HepG2 (cell line): ENCODE measurements at regions not wholly inside any gene's neighbourhood (a gene's known extent, or its start where the extent isn't known, plus 50 kb on each side); places are given as distances from the start of the nearest gene placed in this dataset.

Experiments
- ATAC-seq: fragments of 200-7000 bp; cut with Tn5 transposase; 3 replicates; pipeline ENCODE4 v1.9.1; 2020; ENCODE audit warnings: mild to moderate bottlenecking, moderate library complexity
- BruUV-seq: library from RNA; stranded (reverse); fragments of 400-500 nt; replicated peaks from 2 replicates; lab custom pipeline; 2021; lab: Mats Ljungman, UMichigan
- CTCF ChIA-PET: fragments of 300-600 bp; formaldehyde crosslinking; extraction: SDS; loops from one replicate; lab custom pipeline; 2021; ENCODE audit warnings: low total read pairs, inconsistent platforms, low intra/inter-chr PET ratio; lab: Yijun Ruan, JAX
- POLR2A ChIA-PET: fragments of 350-600 bp; sonication (Branson Sonifier 250); formaldehyde crosslinking; loops from one replicate; lab custom pipeline; 2020; ENCODE audit warnings: antibody characterized with exemption, inconsistent platforms; lab: Yijun Ruan, JAX
- DNase-seq: peaks from one replicate; pipeline ENCODE4 v3.0.0-alpha.2; 2015; ENCODE audit warnings: low spot score
- FAIRE-seq: peaks from 3 replicates; lab custom pipeline; 2011; peaks lifted over from hg19 to GRCh38; lab: Jason Lieb, UNC
- H2AFZ ChIP-seq: one replicate; pipeline ENCODE4 v1.6.1; 2011; ENCODE audit warnings: low read length, inconsistent platforms
- H3K27ac ChIP-seq: fragments of 300-600 bp; 3 replicates; pipeline ENCODE4 v1.8.0; 2011; ENCODE audit warnings: mixed run types, mild to moderate bottlenecking, mixed read lengths, low read length, inconsistent platforms; ENCODE audit not compliant: insufficient read depth; ENCODE audit errors: extremely low read length
- H3K27me3 ChIP-seq, 2 experiments: fragments of 200-600 bp in 1 of 2; 2 replicates in 1 of 2; 3 replicates in 1 of 2; pipeline versions ENCODE4 v1.6.0 to v1.8.0; 2011; ENCODE audit warnings: low read length in 2 of 2, mild to moderate bottlenecking in 2 of 2, moderate library complexity in 2 of 2, inconsistent platforms in 1 of 2; ENCODE audit not compliant: insufficient read depth in 2 of 2, control insufficient read depth in 1 of 2
- H3K36me3 ChIP-seq, 2 experiments: fragments of 200-600 bp in 1 of 2; replicated peaks in 1 of 2; 2 replicates in 1 of 2; 3 replicates in 1 of 2; pipeline versions ENCODE4 v1.5.1 to v1.8.0; 2011; ENCODE audit warnings: low read length in 2 of 2, inconsistent platforms in 1 of 2; ENCODE audit not compliant: insufficient read depth in 2 of 2, control insufficient read depth in 1 of 2
- H3K4me1 ChIP-seq: 2 replicates; pipeline ENCODE4 v1.5.1; 2012; ENCODE audit warnings: low read length, inconsistent platforms; ENCODE audit not compliant: insufficient read depth
- H3K4me2 ChIP-seq: 2 replicates; pipeline ENCODE4 v1.6.0; 2011; ENCODE audit warnings: low read depth, low read length, inconsistent platforms
- H3K4me3 ChIP-seq, 3 experiments: fragments of 200-600 bp in 1 of 3; sonication (generic), shearing (Covaris generic) in 1 of 3; replicated peaks in 1 of 3; 2 replicates each; pipeline ENCODE4 v1.5.1; 2011 to 2016; ENCODE audit warnings: low read length in 3 of 3, inconsistent platforms in 2 of 3, low read depth in 2 of 3, mild to moderate bottlenecking in 2 of 3, control low read depth in 1 of 3, mixed read lengths in 1 of 3; ENCODE audit not compliant: insufficient read depth in 1 of 3
- H3K79me2 ChIP-seq: one replicate; pipeline ENCODE4 v1.6.1; 2011; ENCODE audit warnings: low read length, inconsistent platforms; ENCODE audit not compliant: insufficient read depth
- H3K9ac ChIP-seq: 2 replicates; pipeline ENCODE4 v1.6.0; 2011; ENCODE audit warnings: mild to moderate bottlenecking, low read depth, low read length, inconsistent platforms; ENCODE audit not compliant: insufficient read depth
- H3K9me3 ChIP-seq: 2 replicates; pipeline ENCODE4 v1.5.1; 2012; ENCODE audit warnings: mild to moderate bottlenecking, low read length
- H4K20me1 ChIP-seq: 2 replicates; pipeline ENCODE4 v1.6.0; 2011; ENCODE audit warnings: inconsistent platforms, mild to moderate bottlenecking, low read length, moderate library complexity; ENCODE audit not compliant: insufficient read depth
- CTCF ChIP-seq: sonication (generic); formaldehyde crosslinking; IDR thresholded peaks from 2 replicates; pipeline ENCODE4 v1.5.0; 2020; ENCODE audit warnings: mild to moderate bottlenecking, missing genetic modification reagents, moderate library complexity
- FOXA3 ChIP-seq: IDR thresholded peaks from 2 replicates; pipeline ENCODE4 v1.6.1; 2016; ENCODE audit warnings: missing genetic modification reagents, missing compliant biosample characterization
- FUBP1 ChIP-seq: sonication (generic); formaldehyde crosslinking; IDR thresholded peaks from 2 replicates; pipeline ENCODE4 v1.5.1; 2020; ENCODE audit warnings: missing genetic modification reagents, mild to moderate bottlenecking, borderline replicate concordance
- ZNF30 ChIP-seq: sonication (generic); formaldehyde crosslinking; IDR thresholded peaks from 2 replicates; pipeline ENCODE4 v1.5.0; 2020; ENCODE audit warnings: mild to moderate bottlenecking, missing genetic modification reagents
- ZNF547 ChIP-seq: sonication (generic); formaldehyde crosslinking; IDR thresholded peaks from 2 replicates; pipeline ENCODE4 v1.5.1; 2020; ENCODE audit warnings: mild to moderate bottlenecking, missing genetic modification reagents
- ZNF780A ChIP-seq: sonication (generic); formaldehyde crosslinking; IDR thresholded peaks from 2 replicates; pipeline ENCODE4 v1.8.0; 2022; ENCODE audit warnings: mild to moderate bottlenecking, missing genetic modification reagents, moderate library complexity
- ZNF839 ChIP-seq: sonication (generic); formaldehyde crosslinking; IDR thresholded peaks from 2 replicates; pipeline ENCODE4 v1.4.0; 2020; ENCODE audit warnings: missing genetic modification reagents, mild to moderate bottlenecking, borderline replicate concordance
- WGBS: methylation state at CpG from one replicate; pipeline ENCODE4 v1.1.6; 2017; ENCODE audit warnings: low lambda C conversion rate; 5-methylcytosine and 5-hydroxymethylcytosine counted together
- in situ Hi-C: cut with HindIII; loops from 2 replicates; pipeline ENCODE4 v1.10.0; 2017; ENCODE audit warnings: low pct_unique_long_range_greater_than_20kb; ENCODE audit not compliant: extremely low pct_ligation_motif_present
- intact Hi-C: fragments of 100-400 bp; cut with micrococcal nuclease; formaldehyde crosslinking; loops from one replicate; pipeline ENCODE4 v1.10.0; 2022; ENCODE audit not compliant: unreplicated experiment
- TF ChIP-seq, protein P1 (sequence below): sonication (generic); formaldehyde crosslinking; IDR thresholded peaks from 2 replicates; pipeline ENCODE4 v1.4.0; 2020; ENCODE audit warnings: low read depth, missing genetic modification reagents

DNA sequence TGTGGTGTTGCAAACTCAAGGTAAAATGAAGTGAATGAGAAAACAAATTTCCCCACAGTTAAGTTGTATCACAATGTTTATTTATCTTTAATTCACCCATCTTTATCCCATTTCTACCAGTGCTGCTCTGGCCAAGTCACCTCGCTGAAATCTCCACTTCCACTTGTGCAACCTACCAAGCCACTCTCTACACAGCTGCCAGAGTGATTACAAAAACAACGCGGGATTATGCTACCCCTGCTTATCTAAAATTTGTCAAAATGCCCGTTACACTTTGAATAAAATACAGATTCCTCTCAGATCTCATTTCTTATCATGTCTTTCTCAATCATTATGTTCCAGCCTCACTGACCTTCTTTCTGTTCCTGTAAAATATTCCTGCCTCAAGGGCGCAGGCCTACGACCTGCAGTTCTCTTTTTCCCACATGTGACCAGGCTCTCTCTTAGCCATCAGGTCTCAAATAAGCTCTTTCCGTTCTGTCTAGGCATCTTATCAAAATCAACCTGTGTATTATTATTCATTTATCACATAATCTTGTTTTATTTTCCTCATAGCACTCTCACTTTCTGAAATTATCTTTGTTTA lies 95.6 kb downstream of the NTMT2 start:
- ChIA-PET POLR2A (no interaction called here), CTCF (no interaction called here)
- Histone ChIP-seq H3K4me1 (0 out of 2 replicates have a peak, but pooled peaks cover 5% of the 10 kb centered on the region), H3K27me3 (no peaks in the 10 kb centered on the region), H3K4me2 (no peak overlapping the region), H3K9ac (no peak overlapping the region), H3K9me3 (no peaks in the 10 kb centered on the region), H2AFZ (no peak overlapping the region), H3K27ac (no peak overlapping the region), H4K20me1 (no peaks in the 10 kb centered on the region), H3K4me3 (no peak overlapping the region), H3K79me2 (no peaks in the 10 kb centered on the region), H3K36me3 (no peaks in the 10 kb centered on the region)
- FAIRE-seq (no peak), ATAC-seq (no peak), DNase-seq (no peak)
- BruUV-seq, result no TSS peak
- intact Hi-C loops (no loop called here), in situ Hi-C loops (no loop called here)
- no peak for TF ChIP-seq ZNF30 (CRISPR knock-in tag)
- WGBS, result 19% methylated on average over 7 of the region's 7 CpGs

DNA sequence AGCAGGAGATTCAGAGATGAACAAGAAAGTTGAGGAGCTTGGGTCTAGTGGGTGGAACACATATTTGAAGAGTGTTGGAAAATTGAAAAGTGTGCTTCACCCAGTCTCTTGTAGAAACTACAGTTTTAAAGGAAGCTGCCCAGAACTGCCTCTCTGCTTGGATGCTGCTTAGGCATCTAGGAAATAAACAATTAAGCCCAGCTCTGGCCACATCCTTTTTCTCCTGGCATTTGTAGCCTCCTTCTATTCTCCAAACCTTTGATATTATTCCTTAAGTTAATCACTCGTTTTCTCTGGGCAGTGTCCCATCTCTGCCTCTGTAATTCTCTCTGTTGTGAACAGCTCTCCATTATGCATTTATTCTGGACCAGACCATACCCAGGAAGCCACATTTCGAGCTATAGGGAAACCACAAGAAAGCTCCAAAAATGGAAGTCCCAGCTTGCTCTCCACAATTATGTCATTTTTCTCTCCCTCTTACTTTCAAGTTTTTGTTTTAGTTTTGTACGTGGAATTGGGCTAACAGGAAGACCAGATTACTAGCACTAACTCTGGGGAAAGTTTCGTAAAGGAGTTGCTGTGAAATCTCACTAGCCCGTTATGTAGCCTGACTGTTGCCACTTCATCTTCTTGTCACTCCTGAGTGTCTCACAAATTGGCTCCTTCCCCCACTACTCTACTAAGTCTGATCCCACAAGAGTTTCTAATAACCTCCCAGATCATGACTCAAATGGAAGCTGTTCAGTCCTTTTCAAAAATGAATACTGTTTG lies 102.2 kb downstream of the NTMT2 start:
- no peak overlapping the region for H3K9ac ChIP-seq
- no peaks in the 10 kb centered on the region for H3K79me2 ChIP-seq
- no peaks in the 10 kb centered on the region for H3K4me1 ChIP-seq
- DNase-seq, result no peak
- no peak for ATAC-seq
- in situ Hi-C loops, result no loop called here
- ChIA-PET CTCF (no interaction called here), POLR2A (no interaction called here)
- no peak for FAIRE-seq
- no peak overlapping the region for H2AFZ ChIP-seq
- no peaks in the 10 kb centered on the region for H3K27me3 ChIP-seq
- WGBS, result under 1% methylated on average over 5 of the region's 5 CpGs
- intact Hi-C loops, result no loop called here
- H3K9me3 ChIP-seq, result no peaks in the 10 kb centered on the region
- no TSS peak for BruUV-seq
- H3K36me3 ChIP-seq, result no peaks in the 10 kb centered on the region
- H3K4me3 ChIP-seq, result no peak overlapping the region
- no peak overlapping the region for H3K27ac ChIP-seq
- no peak overlapping the region for H3K4me2 ChIP-seq
- no peaks in the 10 kb centered on the region for H4K20me1 ChIP-seq
- TF ChIP-seq FUBP1 (CRISPR knock-in tag), result no peak
- TF ChIP-seq ZNF780A, result no peak
- TF ChIP-seq, protein P1, sequence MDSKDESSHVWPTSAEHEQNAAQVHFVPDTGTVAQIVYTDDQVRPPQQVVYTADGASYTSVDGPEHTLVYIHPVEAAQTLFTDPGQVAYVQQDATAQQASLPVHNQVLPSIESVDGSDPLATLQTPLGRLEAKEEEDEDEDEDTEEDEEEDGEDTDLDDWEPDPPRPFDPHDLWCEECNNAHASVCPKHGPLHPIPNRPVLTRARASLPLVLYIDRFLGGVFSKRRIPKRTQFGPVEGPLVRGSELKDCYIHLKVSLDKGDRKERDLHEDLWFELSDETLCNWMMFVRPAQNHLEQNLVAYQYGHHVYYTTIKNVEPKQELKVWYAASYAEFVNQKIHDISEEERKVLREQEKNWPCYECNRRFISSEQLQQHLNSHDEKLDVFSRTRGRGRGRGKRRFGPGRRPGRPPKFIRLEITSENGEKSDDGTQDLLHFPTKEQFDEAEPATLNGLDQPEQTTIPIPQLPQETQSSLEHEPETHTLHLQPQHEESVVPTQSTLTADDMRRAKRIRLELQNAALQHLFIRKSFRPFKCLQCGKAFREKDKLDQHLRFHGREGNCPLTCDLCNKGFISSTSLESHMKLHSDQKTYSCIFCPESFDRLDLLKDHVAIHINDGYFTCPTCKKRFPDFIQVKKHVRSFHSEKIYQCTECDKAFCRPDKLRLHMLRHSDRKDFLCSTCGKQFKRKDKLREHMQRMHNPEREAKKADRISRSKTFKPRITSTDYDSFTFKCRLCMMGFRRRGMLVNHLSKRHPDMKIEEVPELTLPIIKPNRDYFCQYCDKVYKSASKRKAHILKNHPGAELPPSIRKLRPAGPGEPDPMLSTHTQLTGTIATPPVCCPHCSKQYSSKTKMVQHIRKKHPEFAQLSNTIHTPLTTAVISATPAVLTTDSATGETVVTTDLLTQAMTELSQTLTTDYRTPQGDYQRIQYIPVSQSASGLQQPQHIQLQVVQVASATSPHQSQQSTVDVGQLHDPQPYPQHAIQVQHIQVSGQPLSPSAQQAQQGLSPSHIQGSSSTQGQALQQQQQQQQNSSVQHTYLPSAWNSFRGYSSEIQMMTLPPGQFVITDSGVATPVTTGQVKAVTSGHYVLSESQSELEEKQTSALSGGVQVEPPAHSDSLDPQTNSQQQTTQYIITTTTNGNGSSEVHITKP (CRISPR knock-in tag), result no peak
- no peak for TF ChIP-seq ZNF839 (CRISPR knock-in tag)
- no peak for TF ChIP-seq CTCF (CRISPR knock-in tag)
- TF ChIP-seq FOXA3 (CRISPR knock-in tag), result no peak
- no peak for TF ChIP-seq ZNF547 (CRISPR knock-in tag)
